SHP77 (cell line): ENCODE measurements at regions not wholly inside any gene's neighbourhood (a gene's known extent, or its start where the extent isn't known, plus 50 kb on each side); places are given as distances from the start of the nearest gene placed in this dataset.

Source experiments
- DNase-seq, 2 experiments: peaks; one replicate each; lab custom pipeline; 2025; lab: John Stamatoyannopoulos, UW

GRCh38 chr6:2462831-2463230 lies 217.4 kb upstream of the GMDS start:
- no peak for DNase-seq

DNA sequence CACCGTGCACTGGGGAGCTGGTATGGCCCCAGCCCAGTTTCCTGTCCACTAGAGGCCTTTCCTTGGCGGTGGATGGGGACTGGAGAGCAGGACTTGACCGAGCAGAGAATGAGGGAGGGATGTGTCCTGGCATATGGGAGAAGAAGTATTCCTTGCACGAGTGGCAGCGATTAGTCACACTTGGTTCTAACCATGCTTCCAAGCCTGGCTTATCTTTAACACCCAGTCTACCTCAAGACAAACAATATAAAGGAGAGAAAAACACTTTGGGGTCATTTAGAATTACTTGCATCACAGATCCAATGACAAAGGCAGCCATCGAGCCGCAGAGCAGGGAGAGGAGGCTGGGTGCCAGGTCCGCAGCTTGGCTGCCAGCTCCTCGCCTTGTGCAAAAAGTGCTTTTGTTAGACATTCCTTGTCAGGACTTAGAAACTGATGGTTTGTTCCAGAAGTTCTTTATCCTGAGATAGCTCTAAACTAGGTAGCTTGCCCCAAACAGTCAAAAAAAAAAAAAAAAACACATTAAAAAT lies 214.9 kb upstream of the GMDS start:
- no peak for DNase-seq

GRCh38 chr6:2454180-2454579 lies 208.8 kb upstream of the GMDS start:
- DNase-seq: no peak

DNA sequence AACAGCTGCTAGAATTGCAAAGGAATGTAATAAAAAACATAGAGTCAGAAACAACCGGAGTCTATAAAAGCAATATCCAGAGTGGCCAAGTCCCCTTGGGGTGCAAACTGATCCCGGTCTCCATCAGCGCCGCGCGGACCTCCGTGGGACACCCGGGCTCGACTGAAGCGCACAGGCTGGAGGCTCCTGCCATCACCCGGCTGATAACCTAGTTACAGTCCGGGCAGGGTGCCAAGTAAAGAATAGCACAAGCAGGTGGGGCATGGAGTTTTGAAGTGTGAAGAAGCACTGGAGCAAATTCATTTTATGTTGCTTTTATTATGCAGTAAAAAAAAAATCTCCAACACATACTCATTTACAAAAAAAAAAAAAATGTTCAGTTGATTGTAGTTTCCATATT lies 205.1 kb upstream of the GMDS start:
- peak; percentile 81 to 84 for DNase-seq

GRCh38 chr6:2449572-2449940 lies 204.2 kb upstream of the GMDS start:
- DNase-seq: no peak

GRCh38 chr6:2448826-2449571 lies 203.6 kb upstream of the GMDS start:
- peak; percentile 95 to 99 for DNase-seq

DNA sequence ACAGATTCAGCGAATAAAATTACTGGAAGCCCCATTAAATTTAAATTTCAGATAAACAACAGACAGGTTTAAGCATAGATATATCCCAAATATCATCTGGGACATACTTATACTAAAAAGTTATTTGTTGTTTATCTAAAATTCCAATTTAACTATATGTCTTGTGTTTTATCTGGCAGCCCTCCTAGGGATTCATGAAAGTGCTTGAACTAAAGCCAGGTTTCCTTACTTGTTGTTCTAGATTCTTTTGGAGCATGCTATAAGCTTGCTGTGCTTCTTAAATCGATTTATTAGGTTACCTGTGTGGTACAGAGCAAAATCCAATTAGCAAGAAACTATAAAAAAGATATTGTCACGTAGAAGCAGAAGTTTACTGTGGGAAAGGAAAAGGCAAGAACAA lies 202.5 kb upstream of the GMDS start:
- DNase-seq: no peak

GRCh38 chr6:2447318-2447920 lies 202.0 kb upstream of the GMDS start:
- DNase-seq: no peak

DNA sequence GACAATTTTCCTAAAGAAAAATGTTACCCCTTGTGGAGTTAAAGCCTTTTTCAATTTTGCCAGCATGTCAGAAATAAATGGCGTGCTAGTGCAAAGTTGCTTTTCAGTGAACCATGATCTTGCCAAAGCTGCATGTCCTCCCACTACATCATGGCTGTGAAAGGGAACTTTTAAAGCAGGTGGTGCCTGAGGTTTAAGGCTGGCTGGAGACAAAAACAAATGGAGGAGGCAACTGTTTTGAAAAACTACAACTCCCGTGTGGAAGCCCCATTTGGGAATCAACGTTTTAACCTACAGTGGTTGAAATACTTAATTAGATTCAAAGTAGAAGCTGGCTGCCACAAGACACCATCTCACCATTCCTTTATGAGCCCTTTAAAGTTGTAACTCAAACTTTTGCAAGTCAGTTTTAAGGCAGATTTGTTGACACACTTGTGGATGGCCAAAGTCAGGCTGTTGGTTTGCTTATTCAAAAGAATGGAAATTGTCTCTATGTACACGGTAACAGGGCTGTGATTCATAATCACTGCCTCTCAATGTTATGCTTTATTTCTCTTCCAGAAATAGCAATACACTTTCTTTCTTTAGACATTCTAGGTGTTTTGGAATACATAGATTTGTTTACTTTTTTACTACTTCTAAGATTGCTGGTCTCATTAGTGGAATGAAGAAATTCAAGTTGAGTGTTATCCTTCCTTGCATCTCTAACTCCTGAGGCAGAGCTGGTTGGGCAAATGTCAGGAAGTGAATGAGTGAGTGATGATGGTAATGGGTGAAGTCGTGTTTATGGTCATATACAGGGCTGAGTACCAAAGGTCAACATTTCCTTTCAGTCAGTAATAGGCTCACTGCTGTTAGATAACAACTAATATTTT lies 196.4 kb upstream of the GMDS start:
- DNase-seq: no peak

- no peak for DNase-seq
These were observed 195.1 kb upstream of the GMDS start for GRCh38 chr6:2440516-2440915.

DNA sequence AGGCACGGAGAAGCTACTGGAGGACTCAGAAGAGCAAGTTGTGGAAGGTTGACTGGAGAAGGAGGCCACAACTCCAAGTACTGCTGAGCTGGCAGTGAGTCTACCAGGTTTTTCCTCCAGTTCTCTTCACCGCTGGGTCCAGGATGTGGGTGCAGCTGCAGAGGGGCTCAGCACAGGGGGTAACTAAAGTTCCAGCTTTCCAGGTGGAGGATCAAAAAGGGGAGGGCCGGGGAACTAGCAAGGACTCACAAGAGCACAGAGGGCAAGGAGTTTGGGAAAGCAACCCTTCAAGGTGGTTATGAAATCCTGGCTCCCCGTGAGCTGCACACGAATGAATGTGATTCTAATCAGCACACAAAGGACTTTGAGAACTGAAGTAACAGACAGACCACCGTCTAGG lies 194.2 kb upstream of the GMDS start:
- DNase-seq: no peak

DNA sequence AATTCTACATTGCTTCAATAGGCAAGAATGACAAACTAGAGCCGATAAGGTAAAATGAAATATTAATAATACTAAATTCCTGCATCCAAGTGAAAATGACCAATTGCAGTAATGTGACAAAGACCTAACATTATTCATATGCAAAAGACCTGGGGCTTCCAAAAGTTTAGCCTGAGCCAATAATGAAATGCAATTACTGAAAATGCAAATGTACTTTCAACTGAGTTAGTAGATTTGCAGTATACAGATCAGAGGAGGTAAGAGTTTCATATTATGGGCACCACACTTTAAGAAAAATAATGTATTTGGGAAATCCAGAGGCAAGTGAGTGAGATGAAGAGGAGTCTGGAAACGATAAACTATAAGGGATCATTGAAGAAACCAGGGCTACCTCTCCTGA lies 193.7 kb upstream of the GMDS start:
- DNase-seq: no peak

GRCh38 chr6:2436410-2437154 lies 191.2 kb upstream of the GMDS start:
- DNase-seq: no peak

DNA sequence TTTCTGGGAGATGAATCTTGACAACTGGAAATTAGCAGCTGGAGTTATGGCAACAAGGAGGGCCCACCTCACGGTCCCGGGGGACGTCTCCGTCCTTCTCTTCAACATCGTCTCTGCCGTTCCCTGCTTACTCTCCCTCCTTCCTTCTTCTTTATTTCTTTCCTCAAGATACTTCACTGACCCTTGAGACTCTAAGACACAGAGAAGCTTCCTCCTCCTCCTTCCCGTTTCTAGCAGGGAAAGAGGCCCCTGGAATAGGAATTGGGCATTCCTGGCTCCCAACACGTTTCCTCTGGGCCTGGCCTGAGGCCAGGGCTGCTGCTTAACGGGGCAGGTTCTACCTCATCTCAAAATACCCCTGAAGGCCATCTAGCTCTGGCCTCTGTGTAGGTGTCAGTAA lies 189.9 kb upstream of the GMDS start:
- DNase-seq: no peak

- DNase-seq: no peak
These were observed 189.5 kb upstream of the GMDS start for GRCh38 chr6:2434912-2435311.

DNA sequence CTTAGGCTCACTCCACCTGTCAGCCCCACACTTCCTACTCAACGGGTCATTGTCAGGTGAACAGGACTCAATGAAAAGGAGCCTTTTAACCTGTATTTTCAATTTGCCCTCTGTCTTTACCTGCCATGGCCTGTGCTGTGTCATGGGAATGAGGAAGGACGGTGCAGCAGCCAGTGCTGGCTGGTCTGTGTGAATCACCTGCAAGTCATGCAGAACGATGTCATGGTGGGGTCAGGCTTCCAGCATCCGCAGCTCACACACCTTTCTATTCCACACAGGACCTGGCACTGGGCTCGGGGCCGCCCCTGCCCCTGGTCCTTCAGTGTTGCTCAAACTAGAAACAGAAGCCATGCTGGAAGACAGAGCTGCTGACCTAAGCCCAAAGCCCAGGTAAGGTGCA lies 188.7 kb upstream of the GMDS start:
- no peak for DNase-seq

DNA sequence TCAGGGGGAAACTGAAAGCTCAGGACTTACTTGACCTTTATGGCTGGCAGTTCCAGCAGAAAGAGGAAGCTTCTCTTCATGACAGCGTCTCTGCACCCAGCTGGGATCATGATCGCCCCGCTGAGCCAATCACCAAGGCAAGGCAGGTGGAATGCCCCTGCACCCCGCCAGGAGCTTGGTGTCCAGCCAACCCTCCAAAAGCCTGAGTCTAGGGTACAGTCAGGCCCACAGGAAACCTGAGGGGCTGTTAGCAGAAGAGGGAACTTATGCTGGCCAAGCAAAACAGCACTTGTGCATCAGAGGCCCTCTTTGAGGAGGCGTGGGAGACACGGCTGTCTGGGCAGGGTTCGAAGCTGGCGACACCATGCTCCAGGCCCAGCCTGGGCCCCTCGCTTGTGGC lies 188.3 kb upstream of the GMDS start:
- DNase-seq: no peak

- no peak for DNase-seq
These were observed 187.9 kb upstream of the GMDS start for GRCh38 chr6:2433266-2433665.

- no peak for DNase-seq
These were observed 186.9 kb upstream of the GMDS start for GRCh38 chr6:2432292-2432691.

- DNase-seq: no peak
These were observed 185.2 kb upstream of the GMDS start for GRCh38 chr6:2430612-2431011.

- DNase-seq: no peak
These were observed 184.1 kb upstream of the GMDS start for GRCh38 chr6:2429460-2429859.

GRCh38 chr6:2429032-2429431 lies 183.6 kb upstream of the GMDS start:
- DNase-seq: no peak
